KOPT-K1 (cell line): ENCODE measurements at regions not wholly inside any gene's neighbourhood (a gene's known extent, or its start where the extent isn't known, plus 50 kb on each side); places are given as distances from the start of the nearest gene placed in this dataset.

Source experiments
- H3K27ac ChIP-seq: fragments of 200-600 bp; sonication (generic); 2 replicates; pipeline ENCODE4 v1.5.1; 2016; ENCODE audit warnings: antibody characterized with exemption, mild to moderate bottlenecking, low read depth, low read length; ENCODE audit not compliant: poor library complexity, severe bottlenecking
- H3K36me3 ChIP-seq: fragments of 200-600 bp; sonication (generic); 2 replicates; pipeline ENCODE4 v1.5.1; 2017; ENCODE audit warnings: antibody characterized with exemption, mild to moderate bottlenecking, low read length, moderate library complexity; ENCODE audit not compliant: insufficient read depth
- H3K9me3 ChIP-seq: fragments of 200-600 bp; sonication (generic); 2 replicates; pipeline ENCODE4 v1.5.1; 2017; ENCODE audit warnings: antibody characterized with exemption, low read length, mild to moderate bottlenecking; ENCODE audit not compliant: insufficient read depth, poor library complexity, severe bottlenecking

DNA sequence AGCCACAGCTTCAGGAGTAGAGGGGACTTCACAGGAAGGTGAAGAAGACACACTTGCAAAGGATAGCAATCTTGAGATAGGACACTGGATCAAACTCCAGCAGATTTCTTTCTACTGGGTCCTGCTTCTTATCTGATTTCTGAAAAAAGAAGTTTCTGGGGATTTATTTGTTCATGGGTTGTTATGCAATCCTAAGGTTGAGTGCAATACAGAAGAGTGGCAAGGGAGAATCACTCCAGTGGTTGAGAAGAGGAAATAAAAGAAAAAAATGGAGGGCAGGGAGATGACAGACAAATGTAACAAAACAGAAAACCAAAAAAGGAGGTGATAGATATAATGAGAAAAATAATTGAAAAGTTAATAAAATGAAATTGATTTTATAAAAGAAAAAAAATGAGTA is 858.3 kb downstream of the TUSC7 start:
- Histone ChIP-seq H3K27ac (no peak overlapping the region), H3K9me3 (no peaks in the 10 kb centered on the region), H3K36me3 (no peaks in the 10 kb centered on the region)

- no peak overlapping the region for H3K27ac ChIP-seq
- H3K9me3 ChIP-seq = no peaks in the 10 kb centered on the region
- H3K36me3 ChIP-seq = no peaks in the 10 kb centered on the region
Observed at GRCh38 chr3:117572786-117573185, 863.2 kb downstream of the TUSC7 start.

GRCh38 chr3:117580806-117581205 is 871.2 kb downstream of the TUSC7 start:
- Histone ChIP-seq H3K27ac (no peak overlapping the region), H3K36me3 (no peaks in the 10 kb centered on the region), H3K9me3 (no peaks in the 10 kb centered on the region)

- Histone ChIP-seq H3K36me3 (no peaks in the 10 kb centered on the region), H3K27ac (no peak overlapping the region), H3K9me3 (no peaks in the 10 kb centered on the region)
Observed at GRCh38 chr3:117586161-117586560, 876.6 kb downstream of the TUSC7 start.

DNA sequence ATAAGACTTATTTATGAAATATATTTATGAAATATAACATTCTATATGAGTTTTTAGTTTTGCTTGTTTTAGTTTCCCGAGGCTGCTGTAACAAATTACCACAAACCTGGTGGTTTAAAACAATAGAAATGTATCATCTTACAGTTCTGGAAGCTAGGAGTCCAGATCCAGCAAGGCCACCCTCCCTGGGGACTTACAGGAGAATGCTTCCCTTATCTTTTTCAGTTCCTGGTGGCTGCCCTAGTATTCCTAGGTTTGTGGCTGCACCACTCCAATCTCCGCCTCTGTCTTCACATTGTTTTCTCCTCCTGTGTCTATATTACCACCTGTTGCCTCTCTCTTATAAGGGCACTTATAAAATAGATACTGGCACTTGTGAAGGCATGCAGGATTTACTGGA is 877.8 kb downstream of the TUSC7 start:
- H3K27ac ChIP-seq = no peak overlapping the region
- H3K9me3 ChIP-seq = no peaks in the 10 kb centered on the region

DNA sequence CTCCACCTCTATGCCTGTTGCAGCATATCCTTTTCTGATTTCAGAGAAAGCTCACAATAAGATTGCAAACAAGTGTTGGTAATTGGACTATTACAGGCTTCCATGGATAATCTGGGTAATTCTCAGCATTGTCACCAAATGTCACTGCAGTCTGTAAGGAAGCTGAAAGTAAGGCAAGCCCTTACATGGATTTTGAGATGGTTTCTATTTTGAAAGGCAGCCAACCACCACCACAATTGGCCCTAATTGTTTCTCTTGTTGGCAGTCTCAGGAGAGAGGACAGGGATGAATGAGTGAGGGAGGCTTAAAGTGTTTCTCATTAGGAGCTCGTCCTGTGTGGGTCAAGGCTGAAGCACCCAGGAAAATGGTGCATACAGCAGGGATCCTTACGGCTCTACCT is 879.9 kb downstream of the TUSC7 start:
- H3K9me3 ChIP-seq = no peaks in the 10 kb centered on the region
- no peaks in the 10 kb centered on the region for H3K36me3 ChIP-seq
- H3K27ac ChIP-seq = no peak overlapping the region

More for the DNA sequence above, 877.8 kb downstream of the TUSC7 start:
- H3K36me3 ChIP-seq = no peaks in the 10 kb centered on the region

GRCh38 chr3:117595615-117596014 is 886.0 kb downstream of the TUSC7 start:
- Histone ChIP-seq H3K36me3 (no peaks in the 10 kb centered on the region), H3K9me3 (no peaks in the 10 kb centered on the region), H3K27ac (no peak overlapping the region)

DNA sequence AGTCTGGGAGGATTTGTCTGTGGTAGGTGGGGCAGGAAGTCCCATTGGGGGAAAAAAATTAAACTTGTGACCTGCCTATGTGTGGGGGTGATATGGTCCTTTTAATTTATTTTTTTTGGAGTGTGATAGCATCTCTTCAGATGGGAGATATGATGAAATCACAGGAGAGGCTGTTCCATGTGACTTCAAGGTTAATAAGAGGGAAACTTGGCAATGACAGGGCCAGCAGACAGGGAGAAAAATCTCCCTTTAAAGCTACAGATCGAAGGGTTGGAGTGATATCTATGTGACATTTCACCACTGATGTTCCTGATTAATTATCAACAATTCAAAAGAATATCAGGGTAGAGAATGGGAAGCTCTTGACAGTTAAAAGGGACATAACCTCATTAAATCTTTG is 886.9 kb downstream of the TUSC7 start:
- no peaks in the 10 kb centered on the region for H3K9me3 ChIP-seq
- no peak overlapping the region for H3K27ac ChIP-seq
- no peaks in the 10 kb centered on the region for H3K36me3 ChIP-seq

DNA sequence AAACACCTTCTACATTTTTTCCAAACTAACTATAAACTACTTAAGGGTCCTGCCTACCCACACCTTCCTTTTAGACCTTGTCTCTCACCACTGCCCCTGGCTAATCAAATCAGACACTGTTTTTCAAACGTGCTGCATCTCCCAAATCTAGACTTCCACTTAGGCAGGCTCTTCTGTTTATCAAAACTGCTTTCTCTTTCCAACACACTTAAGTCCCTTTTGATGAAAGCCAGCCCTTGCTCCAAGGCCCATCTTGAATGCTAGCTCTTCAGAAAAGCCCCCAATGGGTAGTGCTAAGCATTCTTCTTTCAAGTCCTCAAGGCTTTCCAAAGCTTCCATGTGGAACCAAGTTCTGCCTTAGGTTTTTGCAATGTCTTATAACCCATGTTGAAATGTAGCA is 888.3 kb downstream of the TUSC7 start:
- H3K9me3 ChIP-seq = no peaks in the 10 kb centered on the region
- no peaks in the 10 kb centered on the region for H3K36me3 ChIP-seq
- no peak overlapping the region for H3K27ac ChIP-seq

GRCh38 chr3:117600112-117600511 is 890.5 kb downstream of the TUSC7 start:
- H3K27ac ChIP-seq = no peak overlapping the region
- no peaks in the 10 kb centered on the region for H3K36me3 ChIP-seq
- no peaks in the 10 kb centered on the region for H3K9me3 ChIP-seq

- Histone ChIP-seq H3K9me3 (no peaks in the 10 kb centered on the region), H3K27ac (no peak overlapping the region), H3K36me3 (no peaks in the 10 kb centered on the region)
Observed at GRCh38 chr3:117600666-117601065, 891.1 kb downstream of the TUSC7 start.

GRCh38 chr3:117602058-117602644 is 892.6 kb downstream of the TUSC7 start:
- no peak overlapping the region for H3K27ac ChIP-seq
- H3K9me3 ChIP-seq = no peaks in the 10 kb centered on the region
- H3K36me3 ChIP-seq = no peaks in the 10 kb centered on the region

DNA sequence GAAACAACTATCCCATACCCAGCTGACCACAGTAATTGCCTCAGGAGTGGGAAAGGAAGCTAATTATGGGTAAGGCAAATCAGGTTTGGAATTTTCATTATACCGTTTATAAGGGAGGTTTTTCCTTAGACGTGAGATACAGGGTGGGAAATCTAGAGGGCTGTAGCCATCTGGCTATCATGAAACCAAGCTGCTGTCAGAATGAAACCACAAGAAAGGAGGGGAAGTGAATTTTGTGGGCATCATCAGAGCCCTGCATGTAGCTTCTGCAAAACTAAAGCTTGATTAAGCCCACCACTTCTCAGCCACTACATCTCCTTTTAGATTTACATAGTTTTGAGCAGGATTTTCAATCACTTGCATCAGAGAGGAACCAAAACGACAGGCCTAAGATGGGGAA is 893.5 kb downstream of the TUSC7 start:
- Histone ChIP-seq H3K36me3 (no peaks in the 10 kb centered on the region), H3K9me3 (no peaks in the 10 kb centered on the region), H3K27ac (no peak overlapping the region)

DNA sequence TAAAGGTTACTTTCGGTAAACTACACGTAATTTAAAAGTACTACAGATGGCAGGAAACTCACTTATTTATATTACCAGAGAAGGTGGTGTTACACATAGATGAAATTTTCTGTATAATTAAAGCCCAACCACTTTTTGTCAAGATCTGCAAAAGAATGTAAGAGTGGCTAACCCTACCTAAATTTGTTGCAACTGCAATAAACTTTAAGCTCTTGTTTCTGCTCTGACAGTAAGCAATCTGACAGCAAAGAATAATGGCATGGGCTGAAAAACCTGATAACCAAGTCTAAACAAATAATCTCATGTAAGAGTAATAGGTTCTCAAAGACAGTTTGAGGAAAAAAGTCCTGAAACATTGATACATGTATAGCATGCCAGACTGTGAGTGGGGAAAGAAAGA is 897.3 kb downstream of the TUSC7 start:
- Histone ChIP-seq H3K27ac (no peak overlapping the region), H3K9me3 (peaks cover 11% of the 10 kb centered on the region), H3K36me3 (no peaks in the 10 kb centered on the region)

DNA sequence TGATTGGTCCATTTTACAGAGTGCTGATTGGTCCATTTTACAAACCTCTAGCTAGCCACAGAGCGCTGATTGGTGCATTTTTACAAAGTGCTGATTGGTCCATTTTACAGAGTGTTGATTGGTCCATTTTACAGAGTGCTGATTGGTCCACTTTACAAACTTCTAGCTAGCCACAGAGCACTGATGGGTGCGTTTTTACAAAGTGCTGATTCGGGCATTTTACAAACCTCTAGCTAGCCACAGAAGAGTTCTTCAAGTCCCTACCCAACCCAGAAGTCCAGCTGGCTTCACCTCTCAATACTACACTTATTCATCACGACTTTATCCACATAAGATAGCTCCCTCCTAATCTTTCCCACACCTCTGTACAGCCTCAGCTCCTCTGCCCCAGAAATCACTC is 899.8 kb downstream of the TUSC7 start:
- H3K36me3 ChIP-seq = no peaks in the 10 kb centered on the region
- H3K27ac ChIP-seq = no peak overlapping the region
- peaks cover 11% of the 10 kb centered on the region for H3K9me3 ChIP-seq

GRCh38 chr3:117610156-117610555 is 900.6 kb downstream of the TUSC7 start:
- Histone ChIP-seq H3K9me3 (peaks cover 11% of the 10 kb centered on the region), H3K27ac (no peak overlapping the region), H3K36me3 (no peaks in the 10 kb centered on the region)
